Bronchial epithelial cell (primary cell): ENCODE measurements at regions not wholly inside any gene's neighbourhood (a gene's known extent, or its start where the extent isn't known, plus 50 kb on each side); places are given as distances from the start of the nearest gene placed in this dataset.

Experiments used
- DNase-seq: peaks from one replicate; pipeline ENCODE4 v3.0.0-alpha.2; 2010; ENCODE audit warnings: low read depth
- FAIRE-seq: peaks from 2 replicates; lab custom pipeline; 2011; peaks lifted over from hg19 to GRCh38; lab: Jason Lieb, UNC
- H3K27me3 ChIP-seq: 2 replicates; pipeline ENCODE4 v1.5.1; 2011; ENCODE audit warnings: low read length; ENCODE audit not compliant: control insufficient read depth, insufficient read depth
- H3K36me3 ChIP-seq: 2 replicates; pipeline ENCODE4 v1.5.1; 2011; ENCODE audit warnings: low read length; ENCODE audit not compliant: control insufficient read depth, insufficient read depth
- H3K4me3 ChIP-seq: 2 replicates; pipeline ENCODE4 v1.5.1; 2011; ENCODE audit warnings: mild to moderate bottlenecking, low read depth, low read length, control low read depth
- TF ChIP-seq, protein P1 (sequence below): IDR thresholded peaks from 2 replicates; pipeline ENCODE4 v1.5.1; 2011; ENCODE audit warnings: mild to moderate bottlenecking, moderate library complexity, low read length, control low read depth, inconsistent platforms; ENCODE audit not compliant: insufficient read depth, severe bottlenecking

DNA sequence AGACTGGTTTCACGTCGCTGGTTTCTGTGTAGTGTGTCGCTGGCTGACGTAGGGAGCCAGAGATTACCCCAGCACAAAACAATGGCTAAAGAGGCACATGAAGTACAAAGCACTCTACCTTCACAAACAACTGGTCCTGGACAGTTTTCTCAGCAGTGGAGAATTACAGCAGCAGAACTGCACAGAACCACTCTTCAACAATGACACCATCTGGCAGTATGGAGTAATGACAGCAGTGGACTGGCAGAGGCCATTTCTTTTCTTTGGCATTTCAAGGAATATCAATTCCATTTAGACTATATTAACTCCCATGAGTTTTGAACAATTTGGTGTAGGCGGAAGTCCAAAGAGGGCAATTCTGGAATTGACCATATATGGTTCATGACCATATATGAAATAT is 1074.1 kb downstream of the AACS start:
- DNase-seq, result no peak
- no peak for FAIRE-seq
- TF ChIP-seq, protein P1, sequence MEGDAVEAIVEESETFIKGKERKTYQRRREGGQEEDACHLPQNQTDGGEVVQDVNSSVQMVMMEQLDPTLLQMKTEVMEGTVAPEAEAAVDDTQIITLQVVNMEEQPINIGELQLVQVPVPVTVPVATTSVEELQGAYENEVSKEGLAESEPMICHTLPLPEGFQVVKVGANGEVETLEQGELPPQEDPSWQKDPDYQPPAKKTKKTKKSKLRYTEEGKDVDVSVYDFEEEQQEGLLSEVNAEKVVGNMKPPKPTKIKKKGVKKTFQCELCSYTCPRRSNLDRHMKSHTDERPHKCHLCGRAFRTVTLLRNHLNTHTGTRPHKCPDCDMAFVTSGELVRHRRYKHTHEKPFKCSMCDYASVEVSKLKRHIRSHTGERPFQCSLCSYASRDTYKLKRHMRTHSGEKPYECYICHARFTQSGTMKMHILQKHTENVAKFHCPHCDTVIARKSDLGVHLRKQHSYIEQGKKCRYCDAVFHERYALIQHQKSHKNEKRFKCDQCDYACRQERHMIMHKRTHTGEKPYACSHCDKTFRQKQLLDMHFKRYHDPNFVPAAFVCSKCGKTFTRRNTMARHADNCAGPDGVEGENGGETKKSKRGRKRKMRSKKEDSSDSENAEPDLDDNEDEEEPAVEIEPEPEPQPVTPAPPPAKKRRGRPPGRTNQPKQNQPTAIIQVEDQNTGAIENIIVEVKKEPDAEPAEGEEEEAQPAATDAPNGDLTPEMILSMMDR, result no peak
- Histone ChIP-seq H3K4me3 (no peak overlapping the region), H3K36me3 (no peaks in the 10 kb centered on the region), H3K27me3 (no peaks in the 10 kb centered on the region)

DNA sequence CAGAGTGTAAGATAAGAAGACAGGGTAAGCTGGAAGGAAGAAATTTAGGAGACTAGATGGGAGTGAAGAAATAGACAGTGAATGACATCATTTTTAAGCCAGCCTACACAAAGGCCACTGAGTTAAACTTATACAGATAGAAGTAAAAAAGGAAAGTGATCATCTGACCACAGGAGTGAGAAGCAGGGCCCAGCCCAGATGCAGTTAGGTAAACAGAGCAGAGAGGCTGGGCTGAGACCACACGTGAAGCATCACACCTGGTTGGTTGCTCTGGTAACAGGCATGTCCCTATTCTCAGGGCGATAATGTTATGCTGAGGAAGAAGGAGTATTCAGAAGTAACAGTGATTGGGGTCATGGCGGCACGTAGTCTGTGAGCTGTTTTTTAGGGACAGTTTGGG is 1079.4 kb downstream of the AACS start:
- no peaks in the 10 kb centered on the region for H3K36me3 ChIP-seq
- TF ChIP-seq, protein P1, result no peak
- FAIRE-seq (no peak), DNase-seq (no peak)
- no peak overlapping the region for H3K4me3 ChIP-seq
- H3K27me3 ChIP-seq, result no peaks in the 10 kb centered on the region

DNA sequence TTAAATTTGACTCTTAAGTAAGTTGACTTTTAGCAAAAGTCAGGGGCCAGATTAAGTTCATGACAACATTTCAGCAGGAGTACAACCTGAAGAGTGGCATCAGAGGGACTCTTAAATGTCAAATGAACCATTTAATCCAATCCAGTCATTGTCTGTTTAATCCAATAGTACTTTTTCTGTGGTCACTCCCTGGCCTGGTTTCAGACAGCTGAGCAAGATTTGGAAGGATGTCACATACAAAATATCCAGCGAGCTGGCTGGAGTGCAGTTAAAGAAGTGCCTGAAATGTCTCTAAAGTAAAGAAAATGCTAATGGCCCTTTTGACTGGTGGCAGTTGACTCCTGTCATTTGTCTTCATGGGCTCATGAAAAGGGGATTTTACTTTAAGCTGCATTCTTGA is 1082.1 kb downstream of the AACS start:
- DNase-seq (no peak), FAIRE-seq (no peak)
- Histone ChIP-seq H3K36me3 (no peaks in the 10 kb centered on the region), H3K27me3 (no peaks in the 10 kb centered on the region), H3K4me3 (no peak overlapping the region)
- TF ChIP-seq, protein P1, result no peak

DNA sequence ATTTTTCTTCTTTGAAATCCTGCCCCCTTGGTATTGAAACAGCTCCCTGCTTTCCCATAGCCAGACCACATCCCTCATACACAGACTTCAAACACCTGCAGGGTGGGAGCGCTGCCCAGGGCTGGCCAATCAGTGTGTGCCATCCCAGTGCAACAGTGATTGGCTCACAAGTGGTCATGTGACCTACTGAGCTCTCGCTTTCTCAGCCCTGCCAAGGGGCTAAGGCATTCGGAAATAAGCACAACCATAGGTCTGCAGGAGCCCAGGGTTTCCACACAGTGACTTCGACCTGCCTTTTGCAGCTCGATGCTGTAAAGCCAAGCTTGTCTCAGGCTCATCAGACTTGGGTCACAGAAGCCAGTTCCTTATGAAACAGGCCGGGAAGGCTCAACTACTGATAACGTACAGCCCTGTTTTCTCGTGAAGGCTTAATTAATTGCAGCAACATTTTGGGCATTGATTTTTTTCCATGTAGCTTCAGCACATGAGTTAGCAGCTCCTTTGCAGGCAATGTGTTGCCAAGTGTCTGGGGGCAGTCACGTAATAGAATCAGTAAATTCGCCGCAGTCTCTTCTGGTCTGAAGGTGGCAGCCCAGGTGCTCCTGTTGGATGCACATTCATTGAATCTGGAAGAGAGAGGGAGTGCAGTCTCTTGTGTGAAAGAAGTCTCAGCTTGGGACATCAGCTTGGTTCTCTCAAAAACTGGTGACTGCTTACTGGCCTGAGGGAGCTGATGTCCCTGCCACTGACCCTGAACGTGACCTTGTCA is 1091.8 kb downstream of the AACS start:
- H3K36me3 ChIP-seq, result no peaks in the 10 kb centered on the region
- TF ChIP-seq, protein P1, result no peak
- no peak overlapping the region for H3K4me3 ChIP-seq
- no peak for DNase-seq
- no peaks in the 10 kb centered on the region for H3K27me3 ChIP-seq
- no peak for FAIRE-seq

DNA sequence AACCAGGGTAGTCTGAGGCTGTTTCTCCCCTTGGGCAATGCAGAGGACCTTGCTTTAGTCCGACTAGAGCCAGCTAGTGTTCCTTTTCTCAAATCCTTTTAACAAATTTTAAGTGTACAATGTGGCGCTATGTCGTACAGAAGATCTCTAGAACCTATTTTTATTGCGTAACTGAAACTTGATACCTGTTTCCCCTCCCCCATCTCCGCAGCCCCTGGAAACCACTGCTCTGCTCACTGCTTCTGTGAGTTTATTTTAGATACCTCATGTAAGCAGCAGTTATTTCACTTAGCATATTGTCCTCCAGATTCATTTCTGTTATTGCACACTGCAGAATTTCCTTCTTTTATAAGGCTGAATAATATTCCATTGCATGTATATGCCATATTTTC is 1092.3 kb downstream of the AACS start:
- FAIRE-seq, result no peak

More for the DNA sequence above, 1092.3 kb downstream of the AACS start:
- no peaks in the 10 kb centered on the region for H3K36me3 ChIP-seq
- H3K4me3 ChIP-seq, result no peak overlapping the region
- TF ChIP-seq, protein P1, result no peak
- H3K27me3 ChIP-seq, result no peaks in the 10 kb centered on the region
- DNase-seq, result no peak
